GM12873 (cell line): ENCODE measurements at regions not wholly inside any gene's neighbourhood (a gene's known extent, or its start where the extent isn't known, plus 50 kb on each side); places are given as distances from the start of the nearest gene placed in this dataset.

Source experiments
- TF ChIP-seq, protein P1 (sequence below): IDR thresholded peaks from 2 replicates; pipeline ENCODE4 v1.5.1; 2012; ENCODE audit warnings: low read depth, mild to moderate bottlenecking, moderate library complexity, low read length, control low read depth; ENCODE audit not compliant: insufficient read depth; ENCODE audit errors: missing control alignments

DNA sequence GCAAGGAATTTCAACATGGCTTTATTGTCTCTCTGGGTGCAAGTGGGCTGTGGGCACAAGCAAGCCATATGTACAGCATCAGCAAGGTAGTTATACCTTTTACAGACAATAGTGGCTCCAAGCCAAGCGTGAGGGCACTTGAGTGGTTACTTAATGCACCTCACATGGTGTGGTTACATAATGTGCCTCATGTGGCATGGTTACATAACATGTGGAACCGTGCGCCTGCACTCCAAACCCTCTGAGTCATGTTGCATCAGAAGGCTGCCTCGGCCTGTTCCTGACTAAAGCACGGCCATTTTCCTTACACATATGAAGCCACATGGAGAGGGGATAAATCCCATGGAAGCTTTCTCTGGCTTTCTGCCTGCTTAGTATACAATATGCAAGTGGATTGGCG lies 150.9 kb downstream of the OSTF1 start:
- TF ChIP-seq, protein P1, sequence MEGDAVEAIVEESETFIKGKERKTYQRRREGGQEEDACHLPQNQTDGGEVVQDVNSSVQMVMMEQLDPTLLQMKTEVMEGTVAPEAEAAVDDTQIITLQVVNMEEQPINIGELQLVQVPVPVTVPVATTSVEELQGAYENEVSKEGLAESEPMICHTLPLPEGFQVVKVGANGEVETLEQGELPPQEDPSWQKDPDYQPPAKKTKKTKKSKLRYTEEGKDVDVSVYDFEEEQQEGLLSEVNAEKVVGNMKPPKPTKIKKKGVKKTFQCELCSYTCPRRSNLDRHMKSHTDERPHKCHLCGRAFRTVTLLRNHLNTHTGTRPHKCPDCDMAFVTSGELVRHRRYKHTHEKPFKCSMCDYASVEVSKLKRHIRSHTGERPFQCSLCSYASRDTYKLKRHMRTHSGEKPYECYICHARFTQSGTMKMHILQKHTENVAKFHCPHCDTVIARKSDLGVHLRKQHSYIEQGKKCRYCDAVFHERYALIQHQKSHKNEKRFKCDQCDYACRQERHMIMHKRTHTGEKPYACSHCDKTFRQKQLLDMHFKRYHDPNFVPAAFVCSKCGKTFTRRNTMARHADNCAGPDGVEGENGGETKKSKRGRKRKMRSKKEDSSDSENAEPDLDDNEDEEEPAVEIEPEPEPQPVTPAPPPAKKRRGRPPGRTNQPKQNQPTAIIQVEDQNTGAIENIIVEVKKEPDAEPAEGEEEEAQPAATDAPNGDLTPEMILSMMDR = no peak

DNA sequence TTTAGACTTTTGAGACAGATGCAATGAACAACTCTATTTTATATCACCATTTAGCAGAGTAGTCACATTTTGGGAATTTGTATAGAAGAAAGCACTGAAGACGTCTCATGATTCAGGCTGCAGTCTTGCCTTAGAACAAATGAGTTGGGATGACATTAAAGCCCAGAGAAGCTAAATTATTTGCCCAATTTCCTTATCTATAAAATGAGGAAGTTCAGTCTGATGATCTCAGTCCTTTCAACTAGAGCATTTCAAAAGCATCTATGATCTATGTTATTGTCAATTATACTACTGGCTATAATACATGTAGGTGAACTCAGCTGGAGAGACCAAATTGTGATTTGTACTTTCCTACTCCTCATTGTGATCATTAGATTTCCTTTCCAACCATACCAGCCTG lies 154.1 kb downstream of the OSTF1 start:
- TF ChIP-seq, protein P1 = no peak

DNA sequence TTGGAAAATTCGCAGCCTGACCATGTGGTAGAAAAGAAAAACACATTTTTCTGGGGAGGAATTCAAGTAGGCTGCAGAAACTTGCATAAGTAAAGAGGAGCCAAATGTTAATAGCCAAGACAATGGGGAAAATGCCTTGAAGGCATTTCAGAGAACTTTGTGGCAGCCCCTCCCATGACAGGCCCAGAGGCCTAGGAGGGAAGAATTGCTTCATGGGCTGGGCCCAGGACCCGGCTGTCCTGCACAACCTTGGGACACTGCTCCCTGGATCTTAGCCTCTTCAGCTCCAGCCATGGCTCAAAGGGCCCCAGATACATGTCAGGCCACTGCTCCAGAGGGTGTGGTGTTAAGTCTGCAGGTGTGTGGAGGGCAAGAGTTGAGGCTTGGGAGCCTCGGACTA lies 158.6 kb downstream of the OSTF1 start:
- TF ChIP-seq, protein P1 = no peak

DNA sequence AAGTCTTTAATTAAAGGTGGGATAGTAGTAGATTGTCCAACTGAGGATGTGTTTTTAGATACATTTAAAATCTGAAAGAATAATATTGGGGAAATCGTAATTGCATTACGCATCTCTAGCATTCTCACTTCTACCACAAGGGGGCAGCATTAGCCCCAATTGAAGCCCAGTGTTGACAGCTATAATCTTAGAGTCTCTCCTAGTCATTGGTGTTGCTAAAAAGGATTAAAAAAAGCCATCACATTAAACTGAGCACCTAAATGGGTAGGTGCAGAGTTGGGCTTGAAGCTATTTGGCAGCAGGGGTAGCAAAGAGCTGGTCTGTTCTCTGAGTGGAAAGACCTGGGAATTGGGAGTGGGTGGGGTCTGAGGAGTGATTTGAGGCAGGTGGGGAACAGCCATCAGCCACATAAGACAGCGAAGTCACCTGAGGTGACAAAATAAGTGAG lies 177.2 kb downstream of the OSTF1 start:
- TF ChIP-seq, protein P1 = peak; percentile 76

DNA sequence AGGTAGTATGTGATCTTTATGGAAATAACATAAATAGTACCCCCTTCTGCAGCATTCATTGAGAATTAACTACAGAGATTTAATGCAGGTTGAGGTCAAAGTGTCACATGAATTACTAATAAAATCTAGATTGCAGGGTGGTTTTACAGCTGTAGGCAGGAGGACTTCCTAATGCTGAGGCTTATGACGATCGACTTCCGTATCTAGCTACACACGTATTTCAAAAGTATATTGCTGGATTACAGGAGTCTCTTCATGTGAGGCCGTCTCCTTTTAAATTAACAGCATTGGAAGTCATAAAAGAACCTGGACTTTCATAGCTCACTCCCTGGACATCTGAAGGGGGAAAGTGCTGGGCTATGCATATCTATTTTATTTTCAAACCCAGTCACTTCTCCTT lies 180.9 kb downstream of the OSTF1 start:
- TF ChIP-seq, protein P1 = no peak

DNA sequence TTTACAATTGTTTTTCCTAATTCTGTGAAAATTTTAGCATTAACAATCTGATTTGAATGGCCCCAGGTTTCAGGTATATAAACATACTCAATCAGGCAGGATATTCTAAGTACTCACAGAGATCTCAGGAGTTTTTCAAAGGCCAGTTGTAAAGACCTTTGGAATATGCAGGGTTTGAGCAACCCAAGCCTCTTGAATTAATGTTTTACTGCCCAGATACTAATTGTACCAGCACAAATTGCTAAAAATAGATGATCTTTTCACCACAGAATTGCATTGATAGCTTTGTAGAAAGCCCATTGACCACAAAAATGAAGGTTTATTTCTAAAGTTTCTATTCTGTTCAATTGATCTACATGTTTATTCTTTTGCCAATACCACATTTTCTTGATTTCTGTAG lies 186.5 kb downstream of the OSTF1 start:
- TF ChIP-seq, protein P1 = no peak

DNA sequence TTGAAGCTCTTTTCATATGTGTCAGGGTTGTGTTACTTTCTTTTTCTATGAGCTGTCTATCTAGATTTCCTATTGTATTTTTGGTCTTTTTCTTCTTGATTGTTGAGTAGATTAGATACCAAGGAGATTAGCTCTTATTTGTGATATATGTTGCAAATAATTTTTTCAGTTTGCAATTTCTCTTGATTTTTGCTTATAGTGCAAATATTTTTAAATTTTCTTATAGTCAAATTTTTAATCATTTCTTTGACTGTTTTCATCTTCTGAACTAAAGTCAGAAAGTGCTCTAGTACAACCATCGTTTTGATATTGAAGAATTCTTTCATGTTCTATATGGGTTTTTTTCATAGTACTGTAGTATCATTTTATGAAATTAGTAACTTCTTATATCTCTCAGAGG lies 193.7 kb downstream of the OSTF1 start:
- TF ChIP-seq, protein P1 = no peak

DNA sequence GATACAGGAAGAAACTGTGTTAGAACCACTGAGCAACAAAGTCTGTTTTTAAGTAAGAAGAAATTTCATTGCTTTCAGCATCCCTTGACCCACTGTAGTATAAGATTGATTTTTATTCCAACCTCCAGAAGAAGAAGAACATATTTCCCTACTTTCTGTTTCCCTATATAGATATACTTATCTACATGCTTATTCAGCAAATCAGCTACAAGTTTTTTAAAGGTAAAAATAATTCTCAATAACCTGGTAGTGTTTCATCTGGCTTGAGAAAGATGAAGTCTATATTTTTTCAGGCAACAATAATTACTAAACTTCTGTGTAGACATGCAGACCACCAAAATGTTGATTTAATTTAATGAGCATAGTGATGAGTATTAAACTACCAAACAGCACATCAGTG lies 201.0 kb downstream of the OSTF1 start:
- TF ChIP-seq, protein P1 = no peak
